RPMI8226 (cell line): ENCODE measurements at regions not wholly inside any gene's neighbourhood (a gene's known extent, or its start where the extent isn't known, plus 50 kb on each side); places are given as distances from the start of the nearest gene placed in this dataset.

Source experiments
- DNase-seq: peaks from one replicate; pipeline ENCODE4 v3.0.0-alpha.2; 2015

DNA sequence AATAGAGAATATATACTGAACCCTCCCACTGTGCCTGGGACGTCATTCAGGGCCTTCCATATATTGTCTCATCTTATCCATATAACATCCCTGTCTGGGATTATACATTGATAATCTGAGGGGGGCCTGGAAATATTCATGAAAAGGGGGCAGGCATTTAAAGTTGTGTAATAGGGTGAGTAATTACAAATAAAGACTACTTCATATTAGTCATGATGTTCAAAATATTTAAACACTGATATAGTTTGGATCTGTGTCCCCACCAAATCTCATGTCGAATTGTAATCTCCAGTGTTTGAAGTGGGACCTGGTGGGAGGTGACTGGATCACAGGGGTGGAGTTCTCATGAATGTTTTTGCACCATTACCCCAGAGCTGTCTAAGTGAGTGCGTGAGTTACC lies 97.8 kb downstream of the AQP9 start:
- DNase-seq, result no peak

DNA sequence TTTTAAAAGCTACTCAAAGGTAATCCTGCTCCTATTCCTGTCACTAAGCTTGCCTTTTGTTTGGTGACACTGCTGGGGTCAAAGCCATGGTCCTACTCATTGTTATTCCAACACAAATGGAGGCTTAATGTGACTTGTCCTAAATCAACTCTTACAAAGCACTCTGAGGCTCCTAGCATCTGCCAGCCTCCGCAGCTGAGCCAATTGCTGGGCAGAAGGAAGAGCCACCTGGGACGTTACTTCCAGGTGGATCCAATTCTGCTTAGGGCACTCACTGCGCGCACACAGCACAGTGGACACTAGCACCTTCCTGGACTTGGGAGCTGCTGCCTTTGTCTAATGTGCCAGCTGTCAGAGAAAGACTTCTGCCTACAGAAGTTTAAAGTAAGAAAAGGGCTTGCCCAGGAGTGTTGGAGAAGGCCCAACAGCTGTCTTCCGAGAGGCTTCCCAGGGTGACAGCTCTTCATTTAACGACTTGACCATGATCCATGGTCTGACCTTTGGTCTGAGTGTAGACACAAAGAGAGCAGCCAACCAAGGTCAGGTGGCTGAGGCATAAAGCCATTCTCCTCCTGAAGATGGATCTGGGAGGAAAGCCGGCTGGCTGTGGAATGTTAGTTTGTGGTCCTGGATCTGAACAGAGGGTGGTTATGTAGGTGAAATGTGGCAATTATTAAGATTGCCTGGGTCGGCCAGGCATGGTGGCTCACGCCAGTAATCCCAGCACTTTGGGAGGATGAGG lies 102.2 kb downstream of the AQP9 start:
- no peak for DNase-seq

DNA sequence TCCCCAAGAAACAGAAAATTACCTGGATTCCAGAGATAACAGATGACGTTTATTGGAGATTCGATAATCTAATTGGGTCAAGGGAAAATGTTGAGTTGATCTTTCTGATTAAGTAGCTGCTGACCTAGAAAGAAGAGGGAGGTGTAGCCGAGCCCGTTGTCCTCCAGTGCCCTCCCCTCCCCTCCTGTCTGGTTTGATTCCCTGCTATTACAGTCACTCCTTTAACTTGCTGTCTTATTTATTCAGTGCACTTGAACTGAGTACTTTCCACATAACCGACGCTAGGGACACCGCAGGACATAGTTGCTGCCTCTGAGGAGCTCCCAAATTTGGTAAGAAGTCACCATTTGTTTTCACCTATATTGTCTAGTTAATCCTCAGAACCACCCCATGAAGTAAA lies 103.7 kb downstream of the AQP9 start:
- peak; percentile 44 for DNase-seq

DNA sequence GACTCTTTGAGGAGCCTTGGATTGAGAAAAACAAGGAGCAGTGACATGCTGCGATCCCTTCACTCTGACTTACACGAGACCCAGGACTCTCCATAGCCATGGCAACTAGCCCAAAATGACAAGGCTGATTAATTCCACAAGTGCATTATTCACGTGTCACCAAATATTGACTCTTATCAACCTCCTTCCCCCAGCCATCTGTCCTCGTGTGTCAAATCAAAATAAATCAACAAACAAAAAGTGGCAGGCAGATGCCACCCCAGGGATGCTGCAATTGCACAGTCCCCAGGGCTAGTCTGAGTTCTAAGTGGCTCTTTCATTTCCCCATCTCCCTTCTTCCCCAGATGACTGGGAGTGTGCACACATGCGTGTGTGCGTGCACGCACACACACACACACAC lies 104.9 kb downstream of the AQP9 start:
- no peak for DNase-seq

DNA sequence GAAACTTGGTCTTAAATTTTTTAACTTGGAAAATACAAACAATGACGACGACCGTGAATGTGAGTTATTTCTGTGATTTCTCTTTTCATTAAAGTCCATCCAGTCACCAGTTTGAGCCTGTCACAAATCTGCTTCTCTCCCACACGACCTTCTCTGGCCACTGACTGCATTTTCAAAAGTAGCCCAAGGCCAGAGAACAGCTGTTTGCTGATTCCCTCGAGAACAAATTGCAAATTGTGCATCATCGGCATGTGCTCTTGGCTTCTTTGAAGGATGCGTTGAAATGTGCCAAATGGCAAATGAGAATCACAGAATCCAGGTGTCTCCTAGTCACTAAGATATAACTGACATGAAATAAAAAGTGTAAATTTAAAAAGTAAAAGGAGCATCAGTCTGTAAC lies 106.4 kb downstream of the AQP9 start:
- no peak for DNase-seq

DNA sequence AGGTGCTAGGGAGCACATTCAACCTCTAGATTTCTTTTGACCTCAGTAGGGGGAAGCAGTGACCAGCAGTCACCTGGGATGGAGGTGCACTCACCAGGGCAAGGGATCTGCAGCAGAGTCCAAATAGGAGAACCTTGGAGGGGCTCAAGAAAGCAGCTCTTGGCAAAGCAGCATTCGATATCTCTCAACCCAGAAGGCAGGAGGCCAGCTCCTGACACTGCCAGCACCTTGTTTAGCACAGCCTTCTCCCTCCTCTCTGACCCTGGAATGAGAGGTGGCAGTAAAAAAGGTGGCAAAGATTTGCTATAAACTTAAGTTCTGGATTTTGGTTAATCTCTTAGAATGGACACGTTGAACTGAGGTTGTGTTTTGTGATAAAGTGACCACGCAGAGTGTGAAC lies 107.9 kb downstream of the AQP9 start:
- DNase-seq, result no peak

DNA sequence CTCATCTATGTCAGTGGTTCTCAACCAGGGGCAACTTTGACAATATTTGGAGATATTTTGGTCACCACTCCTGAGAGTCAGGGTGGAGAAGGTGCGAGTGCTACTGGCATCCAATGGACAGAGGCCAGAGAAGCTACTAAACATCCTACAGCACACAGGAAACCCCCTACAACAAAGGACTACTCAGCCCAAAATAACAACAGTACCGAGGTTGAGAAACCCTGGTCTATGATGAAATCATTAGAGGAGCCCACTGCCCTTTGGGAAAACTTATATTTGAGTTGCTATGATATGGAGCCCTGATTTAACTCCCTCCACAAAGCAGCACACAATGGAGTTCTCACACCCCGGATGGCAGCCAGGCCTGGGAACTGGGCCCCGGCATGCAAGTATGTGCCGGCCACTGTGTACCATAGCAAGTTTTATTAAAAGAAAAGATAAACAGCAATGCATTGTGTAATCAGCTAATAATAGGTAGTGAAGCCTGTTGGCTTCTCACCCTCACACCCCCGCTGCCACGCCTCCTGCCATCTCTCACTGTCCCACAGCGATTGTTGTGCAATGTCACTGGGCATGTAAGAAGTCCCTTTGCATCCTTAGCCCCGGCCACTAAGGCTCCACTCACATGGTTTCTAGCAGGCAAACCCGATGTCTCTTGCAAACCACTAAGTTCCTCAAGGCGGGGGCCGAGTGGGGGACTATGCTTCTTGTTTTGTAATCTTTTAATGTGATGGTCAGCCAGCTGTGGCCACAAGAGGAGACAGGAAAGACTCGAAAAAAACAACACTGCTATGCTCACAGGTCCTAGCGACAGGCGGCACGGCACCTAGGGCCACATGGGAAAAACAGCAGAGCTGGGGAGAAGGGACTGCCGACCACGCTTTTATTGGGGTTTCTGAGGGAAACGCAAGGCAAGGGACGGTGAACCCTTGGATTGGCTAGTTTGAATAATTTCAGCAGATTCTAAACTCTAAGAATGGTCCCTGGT lies 110.0 kb downstream of the AQP9 start:
- no peak for DNase-seq

DNA sequence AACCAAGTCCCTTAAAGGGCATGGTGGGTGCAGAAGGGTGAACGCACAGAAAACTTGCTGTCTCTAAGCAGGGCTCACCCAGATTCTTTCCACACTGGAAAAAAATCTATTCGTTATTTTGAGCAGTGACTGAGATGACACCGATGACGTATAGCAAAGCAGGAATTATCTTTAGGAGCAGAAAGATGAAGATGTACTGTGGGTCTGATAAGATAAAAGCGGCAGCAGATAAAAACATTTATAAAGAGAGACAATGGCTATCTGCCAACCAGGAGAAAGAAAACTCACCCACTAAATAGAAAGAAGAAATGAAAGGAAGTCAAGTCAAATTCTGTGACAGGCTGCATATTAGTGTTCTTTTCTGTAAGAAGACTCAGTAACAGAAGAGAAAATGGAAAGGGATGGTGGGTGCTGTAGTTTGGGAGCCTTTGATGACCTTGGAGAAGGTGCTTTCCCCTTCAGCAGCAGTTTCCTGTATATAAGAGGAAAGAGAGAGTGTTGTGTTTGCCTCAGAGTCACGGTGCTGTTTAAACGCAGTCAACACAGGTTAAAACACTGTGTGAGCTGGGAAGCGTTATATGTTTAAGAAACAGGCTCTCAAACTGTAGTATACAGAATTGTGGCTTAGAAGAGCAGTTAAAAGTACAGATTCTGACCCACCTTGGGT lies 111.6 kb downstream of the AQP9 start:
- DNase-seq, result no peak

DNA sequence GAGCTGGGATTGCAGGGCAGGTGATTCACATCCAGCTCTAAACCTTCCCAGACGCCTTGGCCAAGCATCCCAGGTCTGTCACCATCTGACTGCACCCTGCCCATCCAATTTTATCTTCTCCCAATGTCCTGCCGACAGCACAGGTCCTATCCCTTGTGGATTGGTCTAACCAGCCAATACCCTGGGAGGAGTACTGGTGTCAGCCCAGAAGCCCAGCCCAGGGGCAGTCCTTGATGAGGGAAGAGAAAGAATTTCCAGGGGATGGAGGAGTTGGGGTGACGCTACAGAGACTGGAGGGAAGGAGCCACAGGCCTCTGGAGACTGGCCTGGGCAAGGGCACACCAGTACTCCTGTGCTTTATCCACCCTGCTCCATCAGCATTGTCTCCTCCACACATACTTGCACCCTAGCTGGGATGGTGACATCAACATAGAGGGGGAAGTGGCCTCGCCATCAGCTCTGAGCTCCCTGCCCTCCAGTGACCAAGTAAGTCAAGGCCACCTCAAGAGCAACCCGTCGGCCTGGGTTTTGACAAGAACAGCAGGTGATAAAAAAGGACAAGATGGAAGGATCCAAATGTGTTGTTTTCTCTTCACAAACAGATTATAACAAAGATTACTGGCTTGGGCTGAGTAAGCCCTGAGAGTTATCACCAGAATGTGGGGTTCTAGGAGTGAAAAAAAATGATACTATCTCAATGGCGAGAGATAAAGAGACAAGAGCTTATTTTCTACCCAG lies 114.6 kb downstream of the AQP9 start:
- DNase-seq, result no peak

DNA sequence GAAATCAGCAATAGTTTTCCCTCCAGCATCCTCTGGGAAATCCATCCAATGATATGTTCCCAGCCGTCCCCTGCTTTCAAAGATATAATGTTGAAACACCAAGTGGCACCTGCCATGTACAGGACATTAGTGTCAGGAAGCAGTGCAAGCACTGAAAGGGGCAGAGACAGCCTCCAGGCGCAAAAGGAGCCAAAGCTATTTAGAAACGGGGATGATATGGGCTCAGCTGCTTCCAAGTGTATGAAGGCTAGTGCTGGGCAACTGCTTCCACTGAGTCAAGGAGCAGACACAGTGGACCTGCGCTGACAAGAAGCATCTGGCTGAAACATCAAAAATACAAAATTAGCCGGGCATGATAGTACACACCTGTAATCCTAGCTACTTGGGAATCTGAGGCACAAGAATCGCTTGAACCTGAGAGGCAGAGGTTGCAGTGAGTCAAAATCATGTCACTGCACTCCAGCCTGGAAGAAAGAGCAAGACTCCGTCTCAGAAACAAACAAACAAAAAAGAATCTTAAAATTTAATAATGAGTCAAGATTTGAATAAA lies 119.7 kb downstream of the AQP9 start:
- no peak for DNase-seq

DNA sequence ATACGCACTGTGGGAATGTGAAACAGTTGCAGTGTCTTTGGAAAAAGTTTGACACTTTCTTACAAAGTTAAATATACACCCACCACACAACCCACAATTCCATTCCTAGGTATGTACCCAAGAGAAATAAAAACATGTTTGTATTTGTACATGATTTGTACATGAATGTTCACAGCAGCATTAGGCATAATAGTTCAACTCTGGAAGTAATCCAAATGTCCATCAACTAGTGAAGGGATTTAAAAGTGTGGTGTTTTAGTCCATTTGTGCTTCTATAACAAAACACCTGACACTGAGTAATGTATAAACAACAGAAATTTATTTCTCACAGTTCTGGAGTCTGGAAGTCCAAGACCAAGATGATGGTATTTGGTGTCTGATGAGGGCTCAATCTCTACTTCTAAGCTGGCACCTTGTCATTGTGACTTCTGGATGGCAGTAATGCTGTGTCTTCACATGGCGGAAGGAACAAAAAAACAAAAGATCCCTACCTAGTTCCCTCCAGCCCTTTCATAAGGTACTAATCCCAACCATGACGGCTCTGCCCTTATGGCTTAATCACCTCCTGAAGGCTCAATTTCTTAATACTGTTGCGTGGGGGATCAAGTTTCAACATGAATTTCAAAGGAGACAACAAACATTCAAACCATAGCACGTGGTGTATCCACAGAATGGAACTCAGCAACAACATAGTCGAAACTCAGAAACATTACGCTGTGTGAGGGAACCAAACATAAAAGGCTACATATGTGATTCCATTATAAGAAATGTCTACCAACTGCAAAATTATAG lies 120.5 kb downstream of the AQP9 start:
- DNase-seq, result no peak

DNA sequence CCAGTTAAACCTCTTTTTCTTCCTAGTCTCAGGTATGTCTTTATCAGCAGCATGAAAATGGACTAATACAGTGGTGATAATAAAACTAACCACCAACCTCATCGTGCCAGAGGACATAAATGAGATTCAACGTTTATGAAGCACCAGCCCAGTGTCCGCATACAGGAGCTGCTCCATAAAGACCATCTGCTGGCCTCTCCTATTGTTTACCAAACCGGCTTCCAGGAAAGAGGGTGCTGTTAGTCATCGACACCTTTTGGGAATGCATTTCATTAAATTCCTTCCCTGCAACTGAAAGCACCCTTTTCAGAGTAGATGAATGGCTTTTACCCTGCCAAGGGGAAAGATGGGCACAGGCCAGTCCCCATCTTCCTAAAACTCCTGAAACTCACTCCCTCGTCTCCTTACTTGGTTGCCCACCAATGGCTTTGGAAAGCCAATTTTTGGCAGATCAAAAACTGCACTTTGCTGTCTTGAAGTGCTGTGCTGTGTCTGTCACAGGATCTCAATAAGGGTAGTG lies 122.1 kb downstream of the AQP9 start:
- DNase-seq, result no peak

DNA sequence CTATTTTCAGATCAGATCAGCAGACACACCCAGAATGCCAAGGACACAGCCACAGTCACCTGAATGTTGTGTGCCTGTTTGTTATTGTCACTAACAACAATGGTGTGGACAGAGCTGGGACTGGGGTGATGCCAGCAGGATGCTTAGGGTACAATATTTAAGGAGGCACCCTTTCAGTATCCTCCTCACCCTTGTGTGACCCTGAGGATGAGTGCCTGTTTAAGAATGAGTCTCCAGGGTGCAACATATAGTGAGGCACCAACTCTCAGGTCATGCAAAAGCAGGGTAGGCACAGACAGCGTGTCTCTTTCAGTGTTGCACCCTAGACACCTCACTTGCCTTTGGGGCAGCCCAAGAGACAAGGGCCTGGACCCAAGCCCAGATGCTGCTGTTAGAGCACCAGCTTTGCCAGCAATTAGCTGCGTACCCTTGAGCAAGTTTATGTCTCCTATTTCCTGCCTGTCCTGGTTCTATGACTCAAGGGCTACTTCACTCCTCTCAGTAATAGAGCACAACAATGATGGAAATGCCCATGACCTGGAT lies 122.6 kb downstream of the AQP9 start:
- no peak for DNase-seq

DNA sequence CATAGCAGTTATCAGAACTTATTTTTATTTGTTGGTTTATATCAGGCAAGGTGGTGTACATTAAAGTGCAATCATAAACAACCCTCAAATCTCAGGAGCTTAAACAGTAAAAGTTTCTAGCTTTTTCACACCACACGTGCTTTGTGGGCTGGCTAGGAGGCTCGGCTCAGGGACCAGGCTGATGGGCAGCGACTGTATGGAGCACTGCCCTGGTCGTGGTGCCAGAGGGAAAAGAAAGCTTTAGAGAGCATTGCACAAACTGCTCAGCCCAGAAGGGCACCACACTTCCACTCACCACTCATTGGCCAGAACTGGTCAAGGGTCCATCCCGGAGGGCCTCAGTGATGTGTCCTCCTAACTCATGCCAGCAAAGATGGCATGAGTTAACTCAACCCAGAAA lies 123.2 kb downstream of the AQP9 start:
- no peak for DNase-seq

DNA sequence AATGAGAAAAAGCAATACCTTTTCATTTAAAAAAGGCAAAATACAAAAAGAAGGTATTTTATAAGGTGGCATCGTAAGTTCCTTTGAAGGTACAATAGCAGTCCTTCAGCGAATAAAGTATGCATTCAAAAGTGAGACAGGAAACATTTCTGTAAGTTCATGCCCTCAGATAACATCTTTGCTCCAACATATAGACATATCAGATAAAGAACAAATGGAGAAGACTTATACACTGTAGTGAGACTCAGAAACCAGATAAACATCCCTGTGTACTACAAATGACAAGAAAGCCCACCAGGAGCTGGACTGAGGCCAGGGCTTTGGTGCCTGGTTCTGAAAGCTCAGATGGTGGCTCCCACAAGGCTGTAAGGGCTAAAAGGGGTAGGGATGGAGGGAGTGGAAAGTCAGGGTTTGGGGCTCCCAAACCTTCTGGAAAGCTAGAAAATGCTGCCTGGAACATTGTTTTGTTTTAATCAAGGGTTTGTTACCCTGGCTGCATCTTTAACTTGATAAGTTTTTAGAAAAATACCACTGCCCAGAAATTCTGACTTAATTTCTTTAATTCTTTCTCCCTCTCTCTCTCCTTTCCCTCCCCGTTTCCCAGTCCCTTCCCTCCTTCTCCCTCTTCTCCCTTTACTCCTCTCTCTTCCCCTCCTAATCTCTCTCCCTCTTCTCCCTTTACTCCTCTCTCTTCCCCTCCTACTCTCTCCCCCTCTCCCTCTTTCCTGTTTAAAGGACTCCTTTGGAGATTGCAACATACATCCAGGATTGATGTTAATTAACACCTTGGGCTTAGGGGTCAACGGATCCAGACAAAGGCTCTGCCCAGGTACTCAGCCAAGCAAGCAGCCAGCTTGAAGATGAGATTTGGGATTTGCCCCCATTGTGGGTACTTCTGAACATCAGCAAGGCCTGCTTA lies 126.1 kb downstream of the AQP9 start:
- DNase-seq, result no peak

DNA sequence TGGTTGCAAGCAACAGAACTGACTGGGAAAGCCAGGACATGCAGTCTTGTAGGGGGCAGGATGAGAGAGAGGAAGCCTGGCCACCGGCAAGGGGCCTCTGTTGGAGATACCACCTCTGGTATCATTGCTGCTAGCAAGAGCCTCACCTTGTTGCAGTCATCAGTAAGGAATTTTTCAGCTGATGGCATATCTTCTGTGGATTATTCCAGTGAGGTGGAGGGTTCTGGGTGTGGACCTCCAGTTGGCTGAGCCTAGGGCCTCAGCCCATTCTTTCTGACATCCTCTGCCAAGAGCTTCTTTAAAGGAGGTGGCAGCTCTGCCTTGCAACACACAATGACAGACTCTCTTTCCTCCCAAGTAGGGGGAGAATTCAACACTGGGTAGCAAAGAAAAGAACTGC lies 128.9 kb downstream of the AQP9 start:
- DNase-seq, result no peak

DNA sequence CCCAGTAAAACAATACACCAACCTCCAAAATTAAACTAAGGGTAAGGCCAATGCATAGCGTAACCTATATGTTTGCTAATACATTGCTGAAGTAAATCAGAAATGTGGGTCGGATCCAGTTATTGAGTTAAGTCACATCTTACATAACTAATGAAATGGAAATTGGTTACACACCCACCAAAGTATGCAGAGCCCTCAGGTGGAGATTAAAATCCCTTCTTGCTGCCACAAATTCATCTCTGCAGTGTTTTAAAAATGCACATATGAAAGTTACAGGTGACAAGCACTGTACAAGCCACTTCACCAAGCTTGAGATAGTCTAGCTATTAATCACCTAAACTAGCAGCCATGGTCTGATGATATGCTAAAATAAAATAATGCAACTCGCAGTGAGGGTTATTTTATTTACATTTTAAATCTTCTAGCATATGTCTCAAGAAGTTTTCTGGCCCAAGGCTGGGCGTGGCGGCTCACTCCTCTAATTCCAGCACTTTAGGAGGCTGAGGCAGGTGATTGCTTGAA lies 130.6 kb downstream of the AQP9 start:
- no peak for DNase-seq

DNA sequence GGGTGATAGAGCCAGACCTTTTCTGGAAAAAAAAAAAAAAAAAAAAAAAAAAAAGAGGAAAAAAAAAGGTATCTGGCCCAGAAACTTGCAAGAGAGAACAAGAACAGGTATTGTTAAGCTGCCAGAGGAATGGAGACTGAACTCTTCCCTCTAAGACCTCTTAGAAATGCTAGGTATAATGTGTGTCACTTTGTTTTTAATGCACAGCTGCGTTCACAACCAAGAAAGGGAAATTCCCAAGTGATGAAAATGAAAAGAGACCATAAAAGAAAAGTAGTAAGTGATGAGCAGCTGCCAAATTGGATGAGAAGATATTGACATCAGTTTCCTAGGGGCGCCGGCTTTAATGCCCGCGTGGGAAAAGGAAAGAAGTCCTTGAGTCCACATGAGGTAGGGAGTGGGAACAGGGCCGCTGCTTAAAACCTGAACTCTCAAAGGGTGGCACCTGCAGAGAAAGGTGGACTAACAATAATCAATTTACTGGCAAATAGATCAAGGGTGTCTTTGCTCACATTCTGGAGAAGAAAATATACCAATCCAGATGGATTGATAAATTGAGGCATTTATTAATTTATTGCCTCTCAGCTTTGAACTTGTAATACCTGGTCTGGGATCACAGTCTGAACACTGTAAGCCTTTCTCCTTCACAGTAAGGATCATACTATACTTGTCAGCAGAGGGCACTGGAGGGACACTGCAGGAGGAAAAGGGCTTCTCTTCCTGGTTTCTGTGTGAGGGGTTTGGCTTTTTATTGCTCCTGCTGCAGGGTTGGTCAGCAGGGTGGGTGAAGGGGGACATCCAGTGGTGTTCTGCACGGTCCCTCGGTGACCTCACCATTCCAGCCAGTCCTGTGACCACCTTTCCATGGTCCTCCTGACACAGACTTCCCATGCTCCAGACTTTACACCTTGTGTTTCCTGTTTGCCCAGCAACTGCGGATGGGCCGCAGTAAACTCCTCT lies 131.6 kb downstream of the AQP9 start:
- DNase-seq, result peak; percentile 79

DNA sequence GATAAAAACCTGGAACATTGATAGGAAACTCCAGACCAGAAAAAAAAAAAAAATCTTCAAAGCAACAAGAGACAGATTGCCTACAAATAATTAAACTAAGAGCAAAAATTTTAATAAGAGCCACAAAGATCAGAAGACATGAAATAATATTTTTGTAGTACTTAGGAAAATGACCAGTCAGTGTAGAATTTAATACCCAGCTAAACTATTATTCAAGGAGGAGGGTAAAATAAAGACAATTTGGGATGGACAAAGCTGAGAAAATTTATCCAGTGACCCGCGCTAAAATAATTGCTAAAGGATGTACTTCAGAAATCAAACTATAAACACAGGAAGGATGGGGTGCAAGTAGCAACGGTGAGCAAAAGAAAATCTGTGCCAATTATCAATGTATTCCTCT lies 133.2 kb downstream of the AQP9 start:
- DNase-seq, result no peak
